ENCODE measurements at regions not wholly inside any gene's neighbourhood (a gene's known extent, or its start where the extent isn't known, plus 50 kb on each side); places are given as distances from the start of the nearest gene placed in this dataset.

DNA sequence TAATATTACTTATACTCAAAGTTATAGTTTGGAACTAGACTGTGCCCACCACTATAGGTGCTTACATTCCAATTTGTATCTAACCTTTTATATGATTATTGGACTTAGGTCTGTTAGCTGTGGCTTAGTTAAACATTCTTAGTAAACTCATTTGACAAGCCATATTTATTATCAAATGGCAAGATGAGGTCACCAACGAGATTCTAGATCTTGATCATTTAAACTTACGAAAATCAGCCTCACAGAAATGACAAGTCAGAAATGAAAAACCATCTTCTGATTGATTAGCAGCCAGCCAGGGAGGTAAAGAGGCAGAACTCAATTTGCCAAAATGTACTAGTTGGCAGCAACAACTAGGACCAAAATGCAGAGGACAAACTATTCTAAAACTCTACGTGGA is 100.4 kb upstream of the STK17B start:
- Mint-ChIP-seq H3K4me3 (no peak overlapping the region), H3K27ac (no peak overlapping the region), H3K9me3 (ENCODE audit: low read depth) (no peaks in the 10 kb centered on the region), H3K4me1 (peaks cover 71% of the 10 kb centered on the region), H3K36me3 (peaks cover 7% of the 10 kb centered on the region), H3K27me3 (no peaks in the 10 kb centered on the region)
- no peak for ATAC-seq
- DNase-seq: no peak
- CTCF ChIA-PET: interaction anchor here (0.9 to 4.3 kb wide), 5 partner anchors 13 to 193 kb away, joined by 3 to 18 read pairs (median 4); no protein-coding TSS in a partner anchor

GRCh38 chr2:196274387-196274809 is 103.0 kb upstream of the STK17B start:
- Mint-ChIP-seq H3K4me3 (no peak overlapping the region), H3K4me1 (peaks cover 57% of the 10 kb centered on the region), H3K9me3 (ENCODE audit: low read depth) (peaks cover 2% of the 10 kb centered on the region), H3K27me3 (no peaks in the 10 kb centered on the region), H3K27ac (peak overlapping the region; percentile 76), H3K36me3 (peaks cover 14% of the 10 kb centered on the region)
- CTCF ChIA-PET: interaction anchor here (1.2 to 1.5 kb wide), 3 partner anchors 58 to 206 kb away, joined by 3 to 8 read pairs (median 4); partner anchors contain the start of gene DNAH7
- DNase-seq (no peak), ATAC-seq (no peak)

DNA sequence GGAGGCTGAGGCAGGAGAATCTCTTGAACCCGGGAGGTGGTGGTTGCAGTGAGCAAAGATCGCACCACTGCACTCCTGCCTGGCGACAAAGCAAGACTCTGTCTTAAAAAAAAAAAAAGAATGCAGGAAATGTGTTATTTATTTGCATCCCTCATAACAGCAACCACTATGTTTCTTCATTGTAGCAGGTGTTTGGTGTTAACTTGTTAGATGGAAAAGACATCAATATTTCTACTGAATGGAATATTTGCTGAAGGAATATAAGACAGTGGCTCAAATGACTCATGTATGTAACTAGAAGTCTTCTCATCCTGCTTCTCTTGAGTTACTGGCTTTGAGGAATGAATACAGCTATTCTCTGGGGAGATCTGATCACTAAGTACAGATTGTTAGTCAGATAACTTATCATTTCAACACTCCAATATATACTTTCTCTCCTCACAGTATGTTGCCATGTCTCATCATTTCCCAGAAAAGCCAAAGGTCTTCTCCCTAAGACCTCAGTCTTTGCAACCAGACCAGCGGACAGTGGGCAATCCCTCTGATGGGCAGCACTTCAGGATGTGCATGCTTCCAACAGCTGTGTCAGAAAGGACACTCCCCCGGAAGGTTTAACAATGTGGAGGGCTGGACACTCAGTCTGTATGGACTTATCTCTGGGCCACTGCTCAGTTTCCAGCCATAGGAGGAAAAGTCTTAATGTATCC is 104.4 kb upstream of the STK17B start:
- DNase-seq: peak; percentile 60
- ATAC-seq: peak; percentile 73
- CTCF ChIA-PET: interaction anchor here (0.6 to 2.8 kb wide), 36 partner anchors 9 to 207 kb away, joined by 3 to 26 read pairs (median 6); partner anchors contain the start of genes DNAH7 and STK17B
- Mint-ChIP-seq H3K36me3 (peaks cover 14% of the 10 kb centered on the region), H3K27ac (peak overlapping the region; percentile 87), H3K9me3 (ENCODE audit: low read depth) (peaks cover 2% of the 10 kb centered on the region), H3K27me3 (no peaks in the 10 kb centered on the region), H3K4me3 (peak overlapping the region; percentile 56), H3K4me1 (peaks cover 50% of the 10 kb centered on the region)

DNA sequence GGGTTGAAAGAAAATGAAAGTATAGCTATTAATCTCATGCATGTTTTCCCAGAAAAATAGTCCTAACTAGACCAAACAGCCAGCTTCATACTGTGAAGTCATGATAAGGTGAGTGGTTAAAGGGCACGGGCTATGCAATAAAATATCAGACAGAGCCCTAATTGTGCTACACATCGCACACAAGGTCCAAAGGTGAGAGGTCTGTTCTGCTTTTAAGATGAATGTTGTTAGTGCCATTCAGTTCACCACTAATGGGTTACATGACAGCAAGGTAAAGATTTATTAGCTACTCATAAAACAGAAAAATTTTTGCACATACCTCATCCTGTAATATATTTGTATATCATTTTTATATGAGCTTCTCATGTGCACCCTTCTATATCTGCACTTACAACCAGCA is 105.0 kb upstream of the STK17B start:
- Mint-ChIP-seq H3K36me3 (peaks cover 13% of the 10 kb centered on the region), H3K27ac (peak overlapping the region; percentile 87), H3K27me3 (no peaks in the 10 kb centered on the region), H3K9me3 (ENCODE audit: low read depth) (peaks cover 2% of the 10 kb centered on the region), H3K4me3 (peak overlapping the region; percentile 56), H3K4me1 (peaks cover 46% of the 10 kb centered on the region)
- ATAC-seq (peak; percentile 31), DNase-seq (no peak)
- CTCF ChIA-PET: interaction anchor here (0.6 to 2.8 kb wide), 37 partner anchors 9 to 208 kb away, joined by 3 to 26 read pairs (median 6); partner anchors contain the start of genes DNAH7 and STK17B

DNA sequence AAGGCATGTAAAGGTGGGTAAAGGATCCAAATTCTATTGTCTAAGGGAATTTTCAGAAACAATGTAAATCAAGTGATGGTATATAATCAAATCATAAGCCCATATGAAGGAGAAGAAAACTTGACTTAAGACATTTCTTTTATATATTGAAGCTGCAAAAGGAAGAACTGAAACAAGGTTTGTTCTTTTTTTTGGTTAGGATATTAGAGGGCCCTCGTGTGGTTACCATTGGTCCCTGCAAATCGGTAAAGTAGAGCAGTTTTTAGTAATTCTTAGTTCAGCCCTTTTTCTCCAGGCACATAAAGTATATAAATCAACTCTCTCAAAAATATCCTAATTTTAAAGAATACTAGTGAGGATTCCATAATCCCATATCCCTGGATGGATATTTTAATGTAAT is 105.6 kb upstream of the STK17B start:
- H3K27me3 Mint-ChIP-seq: no peaks in the 10 kb centered on the region
- H3K27ac Mint-ChIP-seq: peak overlapping the region; percentile 52
- H3K4me3 Mint-ChIP-seq: peak overlapping the region; percentile 11
- CTCF ChIA-PET: interaction anchor here (0.9 to 2.8 kb wide), 35 partner anchors 9 to 209 kb away, joined by 3 to 26 read pairs (median 6); partner anchors contain the start of genes DNAH7 and STK17B
- ATAC-seq (peak; percentile 31), DNase-seq (no peak)
- peaks cover 2% of the 10 kb centered on the region for H3K9me3 Mint-ChIP-seq (ENCODE audit: low read depth)
- H3K4me1 Mint-ChIP-seq: peaks cover 42% of the 10 kb centered on the region
- H3K36me3 Mint-ChIP-seq: peaks cover 10% of the 10 kb centered on the region

DNA sequence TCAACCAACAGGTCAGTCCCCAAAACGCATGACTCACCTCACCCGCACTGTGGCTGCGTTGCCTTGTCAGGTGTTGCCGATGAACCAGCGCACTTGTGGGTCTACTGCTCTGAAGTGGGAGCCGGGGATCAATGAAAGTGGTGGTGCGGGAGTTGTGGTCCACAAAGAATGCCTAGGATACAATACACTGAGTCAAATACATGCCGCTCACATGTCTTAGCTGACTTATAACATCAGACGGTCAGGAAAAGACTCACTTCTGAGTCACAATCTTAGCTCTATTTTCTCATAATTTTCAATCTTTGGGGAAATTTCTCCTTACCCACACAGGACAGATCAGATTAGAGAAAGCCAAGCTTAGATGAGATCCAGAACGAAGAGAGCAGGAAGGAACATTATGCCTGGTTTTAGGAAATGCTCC is 107.1 kb upstream of the STK17B start:
- Mint-ChIP-seq H3K27ac (no peak overlapping the region), H3K36me3 (peaks cover 16% of the 10 kb centered on the region), H3K27me3 (no peaks in the 10 kb centered on the region), H3K4me1 (peaks cover 41% of the 10 kb centered on the region), H3K4me3 (no peak overlapping the region), H3K9me3 (ENCODE audit: low read depth) (peaks cover 4% of the 10 kb centered on the region)
- DNase-seq (no peak), ATAC-seq (no peak)
- CTCF ChIA-PET: interaction anchor here (0.7 to 1.6 kb wide), 5 partner anchors 11 to 201 kb away, joined by 3 to 11 read pairs (median 3); no protein-coding TSS in a partner anchor

- Mint-ChIP-seq H3K4me3 (no peak overlapping the region), H3K4me1 (peaks cover 32% of the 10 kb centered on the region)
- DNase-seq: no peak
Observed at GRCh38 chr2:196279541-196279940, 108.2 kb upstream of the STK17B start.

GRCh38 chr2:196284144-196284844 is 112.9 kb upstream of the STK17B start:
- Mint-ChIP-seq H3K9me3 (ENCODE audit: low read depth) (peaks cover 2% of the 10 kb centered on the region), H3K27me3 (no peaks in the 10 kb centered on the region), H3K4me3 (no peak overlapping the region), H3K4me1 (peaks cover 30% of the 10 kb centered on the region), H3K27ac (no peak overlapping the region), H3K36me3 (peaks cover 13% of the 10 kb centered on the region)
- DNase-seq: no peak
- CTCF ChIA-PET: interaction anchor here (0.8 to 1.0 kb wide), 2 partner anchors 13 to 206 kb away, joined by 3 read pairs; no protein-coding TSS in a partner anchor
- ATAC-seq: no peak

More at GRCh38 chr2:196279541-196279940, 108.2 kb upstream of the STK17B start:
- Mint-ChIP-seq H3K36me3 (peaks cover 16% of the 10 kb centered on the region), H3K27ac (no peak overlapping the region), H3K9me3 (ENCODE audit: low read depth) (peaks cover 4% of the 10 kb centered on the region), H3K27me3 (no peaks in the 10 kb centered on the region)
- CTCF ChIA-PET: interaction anchor here (0.9 to 1.9 kb wide), 2 partner anchors 58 to 201 kb away, joined by 3 to 7 read pairs; no protein-coding TSS in a partner anchor
- no peak for ATAC-seq

GRCh38 chr2:196284866-196285557 is 113.6 kb upstream of the STK17B start:
- H3K36me3 Mint-ChIP-seq: peaks cover 10% of the 10 kb centered on the region
- H3K4me3 Mint-ChIP-seq: no peak overlapping the region
- no peak overlapping the region for H3K27ac Mint-ChIP-seq
- DNase-seq (no peak), ATAC-seq (no peak)
- CTCF ChIA-PET: interaction anchor here (1.0 to 1.5 kb wide), 3 partner anchors 8 to 207 kb away, joined by 3 to 4 read pairs (median 3); no protein-coding TSS in a partner anchor
- no peaks in the 10 kb centered on the region for H3K27me3 Mint-ChIP-seq
- peaks cover 33% of the 10 kb centered on the region for H3K4me1 Mint-ChIP-seq
- peaks cover 2% of the 10 kb centered on the region for H3K9me3 Mint-ChIP-seq (ENCODE audit: low read depth)

- peaks cover 49% of the 10 kb centered on the region for H3K4me1 Mint-ChIP-seq
- no peaks in the 10 kb centered on the region for H3K27me3 Mint-ChIP-seq
- no peak for DNase-seq
- H3K36me3 Mint-ChIP-seq: peaks cover 10% of the 10 kb centered on the region
- ATAC-seq: no peak
- no peak overlapping the region for H3K4me3 Mint-ChIP-seq
- no peak overlapping the region for H3K27ac Mint-ChIP-seq
- CTCF ChIA-PET: interaction anchor here (1.5 kb wide), 1 partner anchor 10 kb away, joined by 4 read pairs; no protein-coding TSS in a partner anchor
- peaks cover 2% of the 10 kb centered on the region for H3K9me3 Mint-ChIP-seq (ENCODE audit: low read depth)
Observed at GRCh38 chr2:196286821-196287220, 115.4 kb upstream of the STK17B start.

DNA sequence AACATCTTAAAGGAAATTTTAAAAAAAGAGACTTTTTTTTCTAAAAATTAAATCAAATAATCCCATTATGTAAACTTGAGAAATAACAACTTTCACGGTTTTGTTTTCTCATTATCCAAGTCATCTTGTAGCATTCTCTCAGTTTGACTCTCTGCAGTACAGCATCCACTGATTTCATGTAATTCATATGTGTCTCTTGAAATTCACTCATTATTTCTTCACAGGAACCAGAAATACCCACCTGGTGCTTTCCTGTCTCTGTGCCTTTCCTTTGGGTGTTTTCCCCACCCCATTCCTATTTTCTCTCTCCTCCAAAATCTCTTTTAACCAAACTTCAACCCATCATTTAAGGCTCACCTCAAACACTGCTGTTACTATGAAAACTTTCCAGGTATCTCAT is 116.1 kb upstream of the STK17B start:
- Mint-ChIP-seq H3K4me1 (peaks cover 55% of the 10 kb centered on the region), H3K9me3 (ENCODE audit: low read depth) (no peaks in the 10 kb centered on the region), H3K27ac (no peak overlapping the region), H3K36me3 (peaks cover 5% of the 10 kb centered on the region), H3K4me3 (no peak overlapping the region), H3K27me3 (no peaks in the 10 kb centered on the region)
- ATAC-seq (no peak), DNase-seq (no peak)
- CTCF ChIA-PET: no interaction called here

DNA sequence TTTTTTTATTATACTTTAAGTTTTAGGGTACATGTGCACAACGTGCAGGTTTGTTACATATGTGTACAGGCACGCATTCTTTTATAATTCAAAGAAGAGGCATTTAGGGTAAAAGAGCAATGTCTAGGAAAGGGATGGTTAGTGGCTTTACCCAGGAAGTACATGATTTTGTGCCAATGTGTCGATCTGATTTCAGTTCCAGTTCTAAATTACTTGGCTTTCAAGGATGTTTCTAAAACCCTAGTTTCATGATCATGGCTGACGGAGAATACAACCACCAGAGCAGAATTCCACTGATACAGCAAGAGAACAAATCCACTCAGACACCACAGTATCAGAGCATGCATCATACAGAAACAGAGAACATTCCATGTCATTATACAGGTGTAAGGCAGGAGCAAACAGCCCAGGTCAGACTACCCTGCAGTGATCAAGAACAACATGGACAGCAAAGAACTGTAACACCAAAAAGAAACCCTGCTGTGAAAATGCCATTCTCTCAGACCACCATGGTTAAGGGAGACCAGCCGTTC is 116.7 kb upstream of the STK17B start:
- ATAC-seq (peak; percentile 1), DNase-seq (no peak)
- Mint-ChIP-seq H3K27me3 (no peaks in the 10 kb centered on the region), H3K9me3 (ENCODE audit: low read depth) (no peaks in the 10 kb centered on the region), H3K27ac (peak overlapping the region; percentile 60), H3K36me3 (peaks cover 3% of the 10 kb centered on the region), H3K4me3 (peak overlapping the region; percentile 11), H3K4me1 (peaks cover 60% of the 10 kb centered on the region)
- CTCF ChIA-PET: no interaction called here

Measured in activated CD8-positive, alpha-beta memory T cell treated with anti-CD3 and anti-CD28 coated beads, Interleukin-2, amount 10 ng/mL, durations not matched to agents 7 days and 5 days (primary cell).